Tibial nerve (tissue), 4 donors: ENCODE measurements at regions not wholly inside any gene's neighbourhood (a gene's known extent, or its start where the extent isn't known, plus 50 kb on each side); places are given as distances from the start of the nearest gene placed in this dataset.

ENCODE experiments used
- DNase-seq, 2 donors: peaks; one replicate each; pipeline ENCODE4 v3.0.0-alpha.2; 2019; ENCODE audit warnings: low spot score in 2 of 2
- H3K27ac ChIP-seq, 4 donors: fragments of 200-600 bp; sonication (generic) in 3 of 4; one replicate each; pipeline ENCODE4 v1.5.1; 2017 to 2019; ENCODE audit warnings: mild to moderate bottlenecking in 1 of 4
- H3K27me3 ChIP-seq, 2 donors: fragments of 200-600 bp; sonication (generic) in 1 of 2; one replicate each; pipeline versions ENCODE4 v1.5.1 to v1.6.0; 2017 to 2019
- H3K36me3 ChIP-seq, 3 donors: fragments of 200-600 bp; sonication (generic); one replicate each; pipeline ENCODE4 v1.5.1; 2018 to 2019
- H3K4me1 ChIP-seq, 4 donors: fragments of 200-600 bp; sonication (generic) in 3 of 4; one replicate each; pipeline ENCODE4 v1.5.1; 2017 to 2019
- H3K4me3 ChIP-seq, 4 donors: fragments of 200-600 bp; sonication (generic) in 3 of 4; one replicate each; pipeline ENCODE4 v1.5.1; 2017 to 2019; ENCODE audit warnings: mild to moderate bottlenecking in 1 of 4, moderate library complexity in 1 of 4
- H3K9me3 ChIP-seq, 4 donors: fragments of 200-600 bp; sonication (generic) in 3 of 4; one replicate each; pipeline ENCODE4 v1.5.1; 2017 to 2019
- EP300 ChIP-seq, 2 donors: sonication (generic); formaldehyde crosslinking; IDR thresholded peaks; one replicate each; pipeline ENCODE4 v1.6.1; 2017; ENCODE audit warnings: antibody characterized with exemption in 2 of 2, mild to moderate bottlenecking in 1 of 2
- POLR2A ChIP-seq, 2 donors: fragments of 450-650 bp; IDR thresholded peaks; one replicate each; pipeline ENCODE4 v1.6.1; 2017; ENCODE audit warnings: antibody characterized with exemption in 2 of 2, mild to moderate bottlenecking in 2 of 2, moderate library complexity in 2 of 2
- WGBS, 2 donors: methylation state at CpG; one replicate each; pipeline ENCODE4 v1.1.5; 2018; 5-methylcytosine and 5-hydroxymethylcytosine counted together
- TF ChIP-seq, protein P1 (sequence below), 5 experiments: fragments of 200-600 bp in 3 of 5; fragments of 450-650 bp in 2 of 5; sonication (generic) in 3 of 5; IDR thresholded peaks; one replicate each; pipeline ENCODE4 v1.5.1; 2016 to 2019; ENCODE audit warnings: antibody characterized with exemption in 5 of 5, mild to moderate bottlenecking in 3 of 5, moderate library complexity in 2 of 5

DNA sequence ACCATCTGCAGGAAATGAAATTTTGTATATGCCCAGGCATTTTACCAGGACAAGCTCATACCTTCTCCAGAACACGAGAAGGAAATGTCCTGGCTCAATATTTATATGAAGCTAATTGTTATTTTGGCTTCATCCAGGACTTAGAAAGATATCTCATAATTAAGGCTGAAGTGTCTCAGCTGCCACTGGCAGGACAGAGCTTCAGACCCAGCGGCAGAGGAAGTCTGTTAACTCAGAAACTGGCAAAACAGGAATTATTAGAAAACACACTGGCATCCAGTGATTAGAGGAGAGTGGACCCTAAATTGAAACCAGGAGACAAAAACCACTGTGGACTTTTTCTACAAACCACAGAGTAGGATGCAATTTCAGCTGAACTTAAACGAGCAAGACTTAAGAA lies 329.7 kb downstream of the CYRIA start:
- Histone ChIP-seq H3K27me3 (no peaks in the 10 kb centered on the region), H3K4me1 (no peaks in the 10 kb centered on the region), H3K36me3 (no peaks in the 10 kb centered on the region), H3K9me3 (peaks cover 0 to 16% (median 1%) of the 10 kb centered on the region in 4 donors), H3K4me3 (no peak overlapping the region), H3K27ac (no peak overlapping the region)
- DNase-seq = no peak
- TF ChIP-seq EP300 (IDR thresholded peaks at IDR 0.05) (no peak), POLR2A (IDR thresholded peaks at IDR 0.05) (no peak)
- TF ChIP-seq, protein P1, sequence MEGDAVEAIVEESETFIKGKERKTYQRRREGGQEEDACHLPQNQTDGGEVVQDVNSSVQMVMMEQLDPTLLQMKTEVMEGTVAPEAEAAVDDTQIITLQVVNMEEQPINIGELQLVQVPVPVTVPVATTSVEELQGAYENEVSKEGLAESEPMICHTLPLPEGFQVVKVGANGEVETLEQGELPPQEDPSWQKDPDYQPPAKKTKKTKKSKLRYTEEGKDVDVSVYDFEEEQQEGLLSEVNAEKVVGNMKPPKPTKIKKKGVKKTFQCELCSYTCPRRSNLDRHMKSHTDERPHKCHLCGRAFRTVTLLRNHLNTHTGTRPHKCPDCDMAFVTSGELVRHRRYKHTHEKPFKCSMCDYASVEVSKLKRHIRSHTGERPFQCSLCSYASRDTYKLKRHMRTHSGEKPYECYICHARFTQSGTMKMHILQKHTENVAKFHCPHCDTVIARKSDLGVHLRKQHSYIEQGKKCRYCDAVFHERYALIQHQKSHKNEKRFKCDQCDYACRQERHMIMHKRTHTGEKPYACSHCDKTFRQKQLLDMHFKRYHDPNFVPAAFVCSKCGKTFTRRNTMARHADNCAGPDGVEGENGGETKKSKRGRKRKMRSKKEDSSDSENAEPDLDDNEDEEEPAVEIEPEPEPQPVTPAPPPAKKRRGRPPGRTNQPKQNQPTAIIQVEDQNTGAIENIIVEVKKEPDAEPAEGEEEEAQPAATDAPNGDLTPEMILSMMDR (IDR thresholded peaks at IDR 0.05) = no peak
- WGBS, 2 donors = 75 to 77% methylated on average over 3 of the region's 3 CpGs

DNA sequence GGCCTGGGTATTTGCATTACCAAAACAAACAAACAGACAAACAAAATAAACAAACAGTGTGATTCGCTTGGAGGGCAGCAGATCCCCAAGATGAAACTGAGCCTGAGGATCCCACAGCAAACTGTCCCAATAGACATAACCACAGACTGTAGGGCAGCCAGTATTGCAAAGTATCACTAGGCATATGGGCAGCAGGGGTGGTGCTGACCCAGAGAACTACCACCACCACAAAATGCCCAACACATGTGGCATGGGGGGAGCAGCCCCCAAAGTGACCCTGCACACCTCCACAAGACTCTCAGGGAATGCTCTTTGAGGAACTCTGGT lies 330.1 kb downstream of the CYRIA start:
- Histone ChIP-seq H3K27ac (no peak overlapping the region), H3K27me3 (no peaks in the 10 kb centered on the region), H3K9me3 (peaks cover 0 to 16% (median under 1%) of the 10 kb centered on the region in 4 donors), H3K4me1 (no peaks in the 10 kb centered on the region), H3K4me3 (no peak overlapping the region), H3K36me3 (no peaks in the 10 kb centered on the region)
- WGBS, 2 donors = 50 to 86% methylated on average over 1 of the region's 1 CpG
- no peak for TF ChIP-seq EP300 (IDR thresholded peaks at IDR 0.05)
- TF ChIP-seq POLR2A (IDR thresholded peaks at IDR 0.05) = no peak
- TF ChIP-seq, protein P1 (IDR thresholded peaks at IDR 0.05) = no peak
- DNase-seq = no peak

DNA sequence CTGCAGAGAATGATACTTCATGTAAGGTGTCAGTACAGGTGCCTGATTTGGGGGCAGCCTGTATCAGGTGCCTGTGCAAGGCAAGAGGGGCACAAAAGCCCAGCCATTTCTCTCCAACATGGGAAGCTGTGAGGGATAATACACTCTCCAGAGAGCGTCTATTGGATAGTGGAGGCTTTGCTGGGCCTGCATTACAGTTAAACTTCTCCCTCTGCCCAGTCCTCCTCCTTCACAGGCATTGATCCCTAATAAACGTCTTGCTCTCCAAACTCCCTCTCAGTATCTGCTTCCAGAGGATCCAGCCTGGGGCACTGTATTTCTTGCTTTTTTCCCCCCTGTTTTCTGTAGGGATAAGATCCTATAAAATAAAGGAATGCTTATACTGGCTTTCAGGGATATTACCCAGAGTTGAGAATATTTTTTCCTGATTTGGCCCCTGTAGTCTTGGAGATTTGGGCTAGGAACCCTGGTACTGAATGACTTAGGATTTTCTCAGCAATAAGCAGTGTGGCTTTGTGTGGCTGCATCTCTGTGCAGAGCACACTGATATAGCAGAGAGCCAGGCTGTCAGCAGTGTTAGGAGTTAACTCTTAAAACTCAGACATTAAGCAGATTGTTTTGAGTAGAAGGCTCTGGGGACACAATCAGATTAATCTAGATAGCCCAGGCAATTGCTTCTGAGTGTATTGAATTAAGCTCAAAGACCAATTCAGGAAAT lies 330.6 kb downstream of the CYRIA start:
- H3K9me3 ChIP-seq = peaks cover 0 to 16% (median 0%) of the 10 kb centered on the region in 4 donors
- WGBS, 2 donors = 53 to 71% methylated on average over 2 of the region's 2 CpGs
- TF ChIP-seq POLR2A (IDR thresholded peaks at IDR 0.05) (no peak), EP300 (IDR thresholded peaks at IDR 0.05) (no peak)
- TF ChIP-seq, protein P1 (IDR thresholded peaks at IDR 0.05) = no peak
- no peak for DNase-seq
- H3K27ac ChIP-seq = no peak overlapping the region
- H3K4me3 ChIP-seq = no peak overlapping the region
- H3K27me3 ChIP-seq = no peaks in the 10 kb centered on the region
- no peaks in the 10 kb centered on the region for H3K36me3 ChIP-seq
- no peaks in the 10 kb centered on the region for H3K4me1 ChIP-seq

DNA sequence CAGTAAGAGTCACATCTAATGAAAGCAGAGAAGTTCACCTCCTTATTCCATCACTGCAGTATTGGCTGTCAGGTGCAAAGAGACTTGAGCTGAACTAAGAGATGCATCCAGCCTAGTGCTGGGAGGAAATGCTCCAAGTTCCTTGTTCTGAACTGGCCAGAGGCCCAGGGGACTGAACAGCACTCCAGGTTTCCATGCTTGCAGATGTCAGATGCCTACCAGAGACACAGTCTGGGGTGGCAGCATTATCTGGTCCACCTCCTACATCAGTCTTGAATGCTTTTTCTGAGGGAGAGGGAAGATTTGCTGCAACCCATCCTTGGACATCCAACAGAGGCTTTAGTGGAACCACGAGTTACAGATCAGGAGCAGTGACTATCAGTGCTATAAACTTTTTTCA lies 331.3 kb downstream of the CYRIA start:
- H3K27ac ChIP-seq = no peak overlapping the region
- H3K27me3 ChIP-seq = no peaks in the 10 kb centered on the region
- no peak for TF ChIP-seq POLR2A (IDR thresholded peaks at IDR 0.05)
- TF ChIP-seq EP300 (IDR thresholded peaks at IDR 0.05) = no peak
- TF ChIP-seq, protein P1 (IDR thresholded peaks at IDR 0.05) = no peak
- H3K9me3 ChIP-seq = peaks cover 0 to 13% (median 0%) of the 10 kb centered on the region in 4 donors
- WGBS, 2 donors = 91 to 100% methylated on average over 1 of the region's 1 CpG
- H3K4me1 ChIP-seq = no peaks in the 10 kb centered on the region
- DNase-seq = no peak
- H3K36me3 ChIP-seq = no peaks in the 10 kb centered on the region
- no peak overlapping the region for H3K4me3 ChIP-seq

DNA sequence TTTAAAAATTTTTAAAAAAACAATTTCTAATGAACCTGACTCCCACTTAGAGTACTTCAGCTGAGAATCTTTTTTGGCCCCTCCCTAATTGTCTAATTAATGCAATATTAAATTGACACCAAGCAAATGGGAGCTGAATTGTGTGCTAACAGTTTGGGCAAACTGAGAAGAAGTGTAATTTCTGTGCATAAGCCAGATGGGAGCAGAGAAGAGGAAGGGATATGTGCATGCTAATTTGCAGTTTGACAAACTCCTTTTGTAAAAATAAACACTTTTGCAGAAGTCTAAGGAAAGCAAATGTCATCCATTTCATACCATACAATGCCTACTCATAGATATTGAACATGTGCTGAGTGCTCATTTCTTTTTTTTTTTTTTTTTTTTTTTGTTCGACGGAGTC lies 332.0 kb downstream of the CYRIA start:
- Histone ChIP-seq H3K27me3 (no peaks in the 10 kb centered on the region), H3K4me1 (no peaks in the 10 kb centered on the region), H3K9me3 (peaks cover 0 to 7% (median 0%) of the 10 kb centered on the region in 4 donors), H3K27ac (no peak overlapping the region), H3K36me3 (no peaks in the 10 kb centered on the region), H3K4me3 (no peak overlapping the region)
- no peak for DNase-seq
- TF ChIP-seq POLR2A (IDR thresholded peaks at IDR 0.05) (no peak), EP300 (IDR thresholded peaks at IDR 0.05) (no peak)
- TF ChIP-seq, protein P1 (IDR thresholded peaks at IDR 0.05) = no peak
- 31 to 38% methylated on average over 2 of the region's 2 CpGs for WGBS, 2 donors
